Coronary artery (tissue), 2 donors: ENCODE measurements at regions not wholly inside any gene's neighbourhood (a gene's known extent, or its start where the extent isn't known, plus 50 kb on each side); places are given as distances from the start of the nearest gene placed in this dataset.

Source experiments
- DNase-seq: peaks from one replicate; pipeline ENCODE4 v3.0.0-alpha.2; 2017; ENCODE audit warnings: low spot score
- H3K27ac ChIP-seq, 2 donors: fragments of 200-600 bp; sonication (generic); one replicate each; pipeline ENCODE4 v1.5.1; 2016 to 2019
- H3K4me3 ChIP-seq: fragments of 200-600 bp; sonication (generic); 2 replicates; pipeline ENCODE4 v1.5.1; 2016; ENCODE audit warnings: mild to moderate bottlenecking, moderate library complexity
- TF ChIP-seq, protein P1 (sequence below): fragments of 200-600 bp; sonication (generic); IDR thresholded peaks from one replicate; pipeline ENCODE4 v1.5.1; 2019; ENCODE audit warnings: antibody characterized with exemption

DNA sequence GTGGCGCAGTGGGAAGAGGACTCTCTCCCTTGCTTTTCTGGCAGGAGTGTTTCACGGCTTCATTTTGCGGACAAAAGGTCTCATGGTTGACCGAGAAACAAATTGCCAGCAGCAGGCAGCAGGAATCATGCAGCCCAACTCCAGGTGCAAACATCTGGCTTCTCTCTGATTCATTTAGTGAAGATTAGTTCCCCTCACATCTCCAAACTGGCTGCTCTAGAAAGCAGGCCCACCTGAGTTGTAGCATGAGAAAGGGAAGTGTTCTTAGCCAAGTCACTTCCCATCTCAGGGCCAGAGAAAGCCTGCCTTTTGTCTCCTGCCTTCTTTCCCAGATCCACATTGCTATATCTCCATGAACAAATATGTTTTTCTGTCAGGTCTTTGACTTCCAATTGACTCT, 120.8 kb upstream of the CCDC196 start:
- DNase-seq, result no peak
- TF ChIP-seq, protein P1, sequence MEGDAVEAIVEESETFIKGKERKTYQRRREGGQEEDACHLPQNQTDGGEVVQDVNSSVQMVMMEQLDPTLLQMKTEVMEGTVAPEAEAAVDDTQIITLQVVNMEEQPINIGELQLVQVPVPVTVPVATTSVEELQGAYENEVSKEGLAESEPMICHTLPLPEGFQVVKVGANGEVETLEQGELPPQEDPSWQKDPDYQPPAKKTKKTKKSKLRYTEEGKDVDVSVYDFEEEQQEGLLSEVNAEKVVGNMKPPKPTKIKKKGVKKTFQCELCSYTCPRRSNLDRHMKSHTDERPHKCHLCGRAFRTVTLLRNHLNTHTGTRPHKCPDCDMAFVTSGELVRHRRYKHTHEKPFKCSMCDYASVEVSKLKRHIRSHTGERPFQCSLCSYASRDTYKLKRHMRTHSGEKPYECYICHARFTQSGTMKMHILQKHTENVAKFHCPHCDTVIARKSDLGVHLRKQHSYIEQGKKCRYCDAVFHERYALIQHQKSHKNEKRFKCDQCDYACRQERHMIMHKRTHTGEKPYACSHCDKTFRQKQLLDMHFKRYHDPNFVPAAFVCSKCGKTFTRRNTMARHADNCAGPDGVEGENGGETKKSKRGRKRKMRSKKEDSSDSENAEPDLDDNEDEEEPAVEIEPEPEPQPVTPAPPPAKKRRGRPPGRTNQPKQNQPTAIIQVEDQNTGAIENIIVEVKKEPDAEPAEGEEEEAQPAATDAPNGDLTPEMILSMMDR, result no peak
- no peak overlapping the region for H3K4me3 ChIP-seq
- H3K27ac ChIP-seq, result no peak overlapping the region

DNA sequence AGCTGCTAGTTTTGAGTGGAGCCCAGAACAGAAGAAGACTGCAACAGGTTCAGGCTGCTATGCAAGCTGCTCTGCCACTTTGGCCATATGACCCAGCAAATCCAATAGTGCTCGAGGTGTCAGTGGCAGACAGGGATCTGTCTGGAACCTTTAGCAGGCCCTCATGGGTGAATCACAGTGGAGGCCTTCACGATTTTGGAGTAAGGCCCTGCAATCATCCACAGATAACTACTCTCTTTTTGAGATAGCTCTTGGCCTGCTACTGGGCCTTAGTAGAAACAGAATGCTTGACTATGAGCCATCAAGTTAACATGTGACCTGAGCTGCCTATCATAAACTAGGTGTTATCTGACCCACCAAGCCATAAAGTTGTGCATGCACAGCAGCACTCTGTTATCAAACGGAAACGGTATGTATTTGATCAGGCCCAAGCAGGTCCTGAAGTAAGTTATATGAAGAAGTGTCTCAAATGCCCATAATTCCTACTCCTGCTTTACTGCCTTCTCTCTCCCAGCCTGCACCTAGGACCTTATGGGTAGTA, 116.9 kb upstream of the CCDC196 start:
- TF ChIP-seq, protein P1, result no peak

DNA sequence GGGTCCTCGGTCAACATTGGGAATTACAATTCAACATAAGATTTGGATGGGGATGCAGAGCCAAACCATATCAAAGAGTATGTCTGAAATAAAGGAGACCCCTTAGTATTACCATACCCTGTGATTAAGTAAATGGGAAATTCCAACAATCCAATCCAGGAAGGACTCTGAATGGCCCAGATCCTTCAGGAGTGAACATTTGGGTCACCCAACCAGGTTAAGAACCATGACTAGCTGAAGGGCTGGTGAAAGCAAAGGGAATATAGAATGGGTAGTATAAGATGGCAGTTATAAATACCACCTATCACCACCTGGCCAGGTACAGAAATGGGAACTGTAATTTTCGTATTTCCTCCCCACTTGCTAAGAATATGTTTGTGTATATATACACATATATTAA, 114.4 kb upstream of the CCDC196 start:
- TF ChIP-seq, protein P1, result no peak
- no peak overlapping the region for H3K27ac ChIP-seq
- no peak for DNase-seq

More for the DNA sequence above, 116.9 kb upstream of the CCDC196 start:
- no peak for DNase-seq
- Histone ChIP-seq H3K27ac (no peak overlapping the region), H3K4me3 (no peak overlapping the region)

DNA sequence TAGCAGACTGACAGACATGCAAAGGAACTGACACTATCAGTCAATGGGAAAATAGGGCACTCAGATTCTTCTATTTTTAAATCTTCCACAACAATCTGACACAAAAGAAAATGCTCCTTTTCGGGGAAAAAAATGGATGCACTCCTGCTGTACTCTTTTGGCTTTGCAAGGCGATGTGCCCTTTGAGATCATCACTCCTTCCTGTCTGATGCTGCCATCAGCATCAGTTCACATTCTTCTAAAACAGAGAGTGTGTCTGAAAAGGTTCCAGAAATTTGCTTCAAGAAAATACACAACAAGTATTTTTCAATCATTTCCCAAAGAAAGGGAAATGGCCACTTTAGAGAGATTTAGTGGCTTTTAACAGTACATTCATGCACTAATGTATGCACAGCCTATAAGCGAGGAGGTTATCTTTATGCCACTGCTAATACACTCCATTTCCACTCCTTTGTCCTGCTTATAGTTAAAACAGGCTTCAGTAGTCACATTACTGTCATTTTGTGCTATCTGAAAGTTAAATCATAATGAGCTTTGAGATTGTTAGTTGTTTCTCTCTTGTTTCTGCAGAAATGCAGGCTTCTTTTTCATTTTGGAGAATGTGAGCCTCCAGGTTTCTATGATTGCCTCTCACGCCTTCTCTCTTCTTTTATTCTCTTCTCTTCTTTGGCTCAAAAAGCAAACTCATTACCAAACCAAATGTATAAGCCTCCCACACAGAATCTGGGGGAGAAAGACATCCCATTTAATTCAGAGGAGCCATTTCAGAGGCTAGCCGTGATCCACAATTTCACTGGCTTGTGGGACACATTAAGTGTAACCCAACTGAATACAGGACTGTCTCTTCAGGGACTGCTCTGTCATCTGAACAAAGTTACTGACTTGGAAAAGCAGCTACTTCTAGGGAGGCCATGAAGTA, 110.9 kb upstream of the CCDC196 start:
- Histone ChIP-seq H3K27ac (no peak overlapping the region), H3K4me3 (no peak overlapping the region)
- TF ChIP-seq, protein P1, result no peak
- DNase-seq, result no peak

More for the DNA sequence above, 114.4 kb upstream of the CCDC196 start:
- H3K4me3 ChIP-seq, result no peak overlapping the region

DNA sequence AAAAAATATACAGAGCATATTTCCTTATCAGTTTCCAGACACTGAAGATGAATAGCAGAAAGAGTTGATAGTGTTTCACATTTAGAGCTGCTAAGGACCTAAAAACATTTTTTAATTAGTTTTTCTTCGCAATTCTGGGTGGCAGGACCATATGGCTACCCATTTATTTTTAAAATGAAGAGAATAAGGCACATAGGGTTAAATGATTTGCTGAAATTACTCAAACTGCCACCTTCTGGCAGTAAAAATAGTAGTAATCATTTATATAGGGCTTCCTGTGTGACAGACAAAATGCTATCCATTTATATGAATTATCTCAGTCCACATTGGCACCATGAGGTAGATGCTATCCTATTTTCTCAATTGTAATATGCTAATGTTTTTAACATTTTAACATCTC, 108.6 kb upstream of the CCDC196 start:
- no peak overlapping the region for H3K27ac ChIP-seq
- no peak for DNase-seq
- H3K4me3 ChIP-seq, result no peak overlapping the region
- TF ChIP-seq, protein P1, result no peak

DNA sequence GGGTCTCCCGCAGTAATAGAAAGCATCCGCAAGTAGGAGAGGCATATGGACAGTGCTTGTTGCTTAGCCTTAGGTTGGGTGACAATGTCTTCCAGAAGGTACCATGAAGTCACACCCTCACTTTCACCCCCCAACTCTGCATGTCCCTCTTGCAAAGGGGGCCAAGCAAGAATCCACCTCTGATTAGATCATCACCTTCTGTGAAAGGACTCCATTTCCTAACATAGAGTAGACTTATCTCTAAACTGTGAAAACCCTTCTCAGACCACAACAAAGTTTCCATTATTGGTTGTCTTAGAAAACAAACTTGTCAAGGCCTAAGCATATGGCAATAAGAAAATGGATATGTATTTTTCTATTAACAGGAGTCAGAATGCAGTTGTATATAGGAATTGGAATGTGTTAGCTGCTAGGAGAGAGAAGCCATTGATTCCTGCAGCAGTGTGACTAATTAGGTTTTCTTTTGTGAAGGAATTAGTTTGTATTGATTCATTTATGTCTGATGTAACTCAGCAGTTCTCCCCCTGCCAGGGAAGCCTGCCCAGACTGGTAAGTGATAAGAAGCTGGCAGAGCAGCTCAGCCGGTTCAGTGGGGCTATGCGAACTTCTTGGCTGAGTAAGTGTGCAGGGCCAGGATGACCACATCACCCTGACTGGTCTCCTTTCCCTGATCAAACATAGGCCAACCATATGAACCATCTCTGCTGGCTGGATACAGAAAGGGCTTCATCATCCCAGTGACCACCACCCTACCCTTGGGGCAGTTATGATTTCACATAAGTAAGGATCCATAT, 107.3 kb upstream of the CCDC196 start:
- Histone ChIP-seq H3K27ac (no peak overlapping the region), H3K4me3 (no peak overlapping the region)
- TF ChIP-seq, protein P1, result no peak
- no peak for DNase-seq
